Activated CD4-positive, alpha-beta T cell treated with anti-CD3 and anti-CD28 coated beads for 1 hour (primary cell): ENCODE measurements at regions not wholly inside any gene's neighbourhood (a gene's known extent, or its start where the extent isn't known, plus 50 kb on each side); places are given as distances from the start of the nearest gene placed in this dataset.

Experiments used
- DNase-seq: peaks from one replicate; pipeline ENCODE4 v3.0.0-alpha.2; 2020

DNA sequence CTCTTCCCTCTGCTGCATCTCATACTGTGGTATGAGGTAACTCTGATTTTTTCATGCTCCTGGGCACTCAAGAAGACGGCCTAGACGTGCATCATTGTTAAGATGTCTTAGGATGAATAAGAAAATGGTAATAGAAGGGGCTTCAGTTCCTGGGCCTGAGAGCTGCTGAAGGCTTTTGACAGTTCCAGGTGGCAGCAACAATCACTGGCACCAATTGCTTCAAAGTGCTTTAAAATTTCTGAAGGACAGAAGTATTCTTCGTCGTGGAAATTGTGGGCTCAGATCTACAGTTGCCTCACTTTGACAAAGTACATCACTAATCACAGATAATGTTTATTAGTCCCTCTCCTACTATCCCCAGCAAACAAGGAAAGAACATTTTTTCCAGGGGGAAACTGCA, 536.6 kb upstream of the CAMK1G start:
- DNase-seq: no peak

DNA sequence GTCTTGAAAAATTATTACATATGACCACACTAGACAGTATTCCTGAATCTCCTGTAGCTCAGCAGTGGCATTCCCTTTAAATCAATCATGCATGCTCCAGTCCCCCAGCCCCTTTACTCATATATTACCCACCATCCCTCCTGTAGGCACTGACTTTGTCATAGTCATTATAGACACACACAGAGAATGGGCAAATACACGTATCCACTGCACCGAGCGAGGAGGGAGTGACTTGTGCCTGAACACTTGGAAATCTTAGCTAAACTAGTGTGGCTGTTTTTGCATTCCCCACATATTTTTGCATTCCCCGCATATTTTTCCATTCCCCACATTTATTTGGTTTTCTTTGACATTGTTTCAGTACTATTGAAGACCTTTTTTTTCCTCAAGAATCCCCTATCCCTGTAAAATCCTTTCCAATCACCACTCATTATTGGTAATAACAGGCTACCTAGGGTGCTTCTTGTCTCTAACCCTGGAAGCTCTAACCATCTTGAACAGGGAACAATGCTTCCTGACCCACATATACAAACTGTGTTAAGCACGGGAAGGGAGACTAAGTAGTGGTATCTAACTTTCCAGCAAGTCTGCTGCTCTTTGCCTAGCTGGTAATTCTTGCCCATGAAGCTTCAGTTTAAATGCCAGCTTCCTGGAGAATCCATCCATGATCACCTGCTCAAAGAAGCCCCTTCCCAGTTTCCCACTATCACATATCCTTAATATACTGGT, 534.4 kb upstream of the CAMK1G start:
- no peak for DNase-seq

DNA sequence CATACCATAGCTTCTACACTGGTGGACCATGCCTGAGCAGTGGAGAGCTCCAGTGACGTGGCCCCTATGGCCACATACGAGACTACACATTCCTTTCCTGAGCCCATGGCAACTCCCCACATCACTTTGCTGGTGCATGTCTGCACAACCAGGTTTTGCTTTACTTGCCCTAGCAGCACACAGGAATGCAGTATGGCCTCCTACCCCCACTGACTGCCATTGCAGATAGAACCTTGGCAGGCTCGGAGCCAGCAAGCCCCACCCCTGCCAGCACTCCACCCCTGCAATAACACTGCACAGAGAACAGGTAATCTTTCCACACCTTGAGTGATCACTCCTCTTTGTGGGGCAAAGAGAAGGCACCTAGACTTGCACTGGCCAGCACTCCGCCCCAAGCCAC, 531.9 kb upstream of the CAMK1G start:
- no peak for DNase-seq

DNA sequence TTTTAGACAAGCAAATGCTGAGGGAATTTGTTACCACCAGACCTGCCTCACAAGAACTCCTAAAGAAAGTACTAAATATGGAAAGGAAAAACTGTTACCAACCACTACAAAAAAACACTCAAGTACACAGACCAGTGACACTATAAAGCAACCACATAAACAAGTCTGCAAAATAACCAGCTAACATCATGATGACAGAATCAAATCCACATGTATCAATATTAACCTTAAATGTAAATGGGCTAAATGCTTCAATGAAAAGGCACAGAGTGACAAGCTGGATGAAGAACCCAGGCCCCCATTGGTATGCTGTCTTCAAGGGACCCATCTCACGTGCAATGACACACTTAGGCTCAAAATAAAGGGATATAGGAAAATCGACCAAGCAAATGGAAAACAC, 529.9 kb upstream of the CAMK1G start:
- DNase-seq: no peak

DNA sequence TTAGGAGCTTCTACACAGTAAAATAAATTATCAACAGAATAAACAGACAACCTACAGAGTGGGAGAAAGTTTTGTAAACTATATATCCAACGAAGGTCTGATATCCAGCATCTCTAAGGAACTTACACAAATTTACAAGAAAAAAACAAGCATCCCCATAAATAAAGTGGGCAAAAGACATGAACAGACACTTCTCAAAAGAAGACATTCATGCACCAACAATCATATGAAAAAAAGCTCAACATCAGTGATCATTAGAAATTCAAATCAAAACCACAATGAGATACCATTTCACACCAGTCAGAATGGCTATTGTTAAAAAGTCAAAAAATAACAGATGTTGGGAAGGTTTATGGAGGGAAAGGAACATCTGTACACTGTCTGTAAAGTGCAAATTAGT, 526.4 kb upstream of the CAMK1G start:
- no peak for DNase-seq

DNA sequence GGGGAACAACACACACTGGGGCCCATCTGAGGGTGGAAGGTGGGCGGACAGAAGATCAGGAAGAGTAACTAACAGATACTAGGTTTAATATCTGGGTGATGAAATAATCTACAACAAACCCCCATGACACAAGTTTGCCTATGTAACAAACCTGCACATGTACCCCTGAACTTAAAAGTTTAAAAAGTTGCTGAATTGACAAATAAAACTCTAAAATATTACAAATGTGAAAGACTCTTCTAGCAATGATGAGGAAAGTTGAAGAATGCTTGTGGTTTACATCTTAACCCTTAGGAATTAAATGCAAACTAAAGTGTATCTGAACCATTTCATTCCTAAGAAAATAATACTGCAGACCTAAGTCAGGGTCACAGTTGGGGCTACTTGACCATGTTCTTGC, 525.6 kb upstream of the CAMK1G start:
- no peak for DNase-seq

DNA sequence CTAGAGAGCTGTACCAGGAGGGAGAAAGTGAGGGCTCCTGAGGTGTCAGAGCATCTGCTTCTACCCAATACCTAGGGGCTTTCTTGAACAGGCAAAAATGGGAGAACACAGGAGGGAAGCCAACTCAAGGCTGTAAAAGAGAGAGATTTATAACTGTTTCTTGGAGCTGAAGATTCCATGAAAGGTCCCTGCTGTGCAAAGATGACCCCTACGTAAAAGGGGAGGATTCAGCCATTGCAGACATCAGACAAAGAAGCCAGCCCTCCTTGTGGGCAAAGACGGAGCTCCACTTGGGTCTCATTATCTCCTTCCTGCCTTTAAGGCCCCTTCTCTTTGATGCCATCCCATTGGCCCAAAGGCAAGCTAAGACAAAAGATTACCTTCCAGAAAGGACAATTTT, 524.1 kb upstream of the CAMK1G start:
- DNase-seq: no peak

DNA sequence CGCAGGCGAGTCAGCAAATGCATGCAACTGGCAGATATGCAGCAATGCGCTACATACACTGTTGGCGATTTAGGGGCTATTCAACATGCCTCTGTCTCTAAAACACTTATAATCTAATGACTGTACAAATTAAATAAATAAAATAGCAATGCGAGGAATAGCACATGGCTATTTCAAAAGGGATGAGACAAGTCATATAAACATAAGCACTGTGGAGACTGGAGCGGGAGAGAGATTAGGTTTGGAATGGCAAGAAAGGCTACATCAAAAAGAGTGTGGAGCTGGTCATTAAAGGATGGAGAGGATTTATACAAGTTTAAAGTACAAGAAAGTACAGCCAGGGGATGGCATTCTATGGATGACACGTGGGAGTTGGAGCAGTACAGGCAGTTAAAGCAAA, 523.5 kb upstream of the CAMK1G start:
- no peak for DNase-seq

DNA sequence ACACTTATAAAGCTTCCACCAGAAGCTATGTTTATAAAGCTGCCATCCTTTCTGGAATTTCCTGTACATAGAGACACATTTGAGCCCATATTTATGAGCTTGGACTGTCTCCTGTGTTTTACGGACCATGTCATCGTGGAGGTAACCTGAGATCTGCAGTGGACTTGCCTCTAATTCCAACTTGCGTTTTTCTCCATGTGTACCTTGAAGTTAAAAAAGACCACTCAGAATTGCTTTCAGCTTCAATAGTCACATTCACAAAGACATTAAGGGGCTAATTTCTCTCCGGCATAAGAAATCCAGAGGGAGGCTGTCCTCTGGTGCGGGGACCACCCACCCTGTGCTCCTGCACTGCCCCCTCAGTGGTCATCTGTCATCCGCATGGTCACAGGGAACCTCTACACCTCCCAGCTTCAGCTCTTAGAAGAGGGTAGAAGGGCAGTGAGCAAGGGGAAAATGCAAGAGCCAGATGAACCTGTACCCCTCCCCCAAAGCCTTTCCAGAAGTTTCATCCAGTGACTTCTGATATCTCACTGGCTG, 521.4 kb upstream of the CAMK1G start:
- no peak for DNase-seq

DNA sequence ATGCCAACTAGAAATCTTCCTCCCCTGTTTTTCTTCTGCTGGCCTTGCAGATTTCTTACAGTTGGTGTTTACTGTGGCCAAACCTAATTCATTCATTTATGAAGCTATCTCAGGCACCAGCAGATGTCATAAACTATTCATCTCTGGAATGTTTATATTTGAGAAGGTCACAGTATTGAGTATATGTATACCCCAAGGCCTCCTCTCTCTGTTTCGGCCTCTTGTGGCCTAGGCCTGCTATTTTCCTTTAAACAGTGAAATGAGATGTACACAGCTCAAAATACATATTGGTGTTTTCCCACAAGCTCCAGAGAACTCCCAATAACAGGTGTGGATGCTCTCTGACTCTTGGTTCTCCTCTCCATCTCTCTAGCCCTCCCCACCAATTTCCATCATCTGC, 520.7 kb upstream of the CAMK1G start:
- DNase-seq: no peak

DNA sequence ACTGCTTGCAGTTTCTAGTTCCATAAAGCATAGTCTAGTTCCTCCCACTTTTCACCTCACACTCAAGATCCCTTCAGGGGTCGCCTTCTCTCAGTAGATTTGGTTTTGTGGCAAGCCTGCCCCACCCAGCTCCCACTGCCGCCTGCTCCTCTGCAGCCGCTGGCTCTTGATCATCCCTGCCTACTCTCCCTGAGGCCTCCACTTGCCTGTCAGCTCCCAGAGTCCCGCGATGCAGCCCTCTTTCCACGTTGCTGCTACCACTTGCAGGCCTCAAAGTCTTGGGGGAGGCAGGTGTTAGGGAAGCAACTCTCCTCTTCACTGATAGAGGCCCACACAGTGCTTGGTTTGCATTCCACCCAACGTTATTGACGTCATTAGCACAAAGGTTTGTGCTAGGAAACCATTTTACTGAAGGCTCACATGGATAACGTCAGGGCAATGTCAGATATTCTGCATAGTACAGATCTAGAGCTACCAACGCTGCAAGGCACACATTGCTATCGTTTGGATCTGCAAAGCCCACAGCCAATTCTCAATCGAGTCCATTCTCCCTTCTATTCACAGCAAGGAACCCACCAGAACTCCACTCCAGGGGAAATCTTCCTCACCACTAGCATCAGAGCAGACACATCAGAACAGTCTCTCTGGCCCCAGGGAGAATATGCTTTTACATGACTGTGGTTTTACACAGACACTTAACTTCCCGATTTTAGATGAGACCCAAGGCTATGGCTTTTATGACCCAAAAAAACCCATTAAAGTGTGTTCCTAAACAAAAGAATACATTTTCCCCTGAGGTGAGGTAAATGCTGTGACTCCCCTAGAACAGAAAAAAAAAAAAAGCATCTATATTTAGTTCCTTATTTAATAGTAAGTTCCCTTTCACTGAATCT, 519.5 kb upstream of the CAMK1G start:
- DNase-seq: no peak

DNA sequence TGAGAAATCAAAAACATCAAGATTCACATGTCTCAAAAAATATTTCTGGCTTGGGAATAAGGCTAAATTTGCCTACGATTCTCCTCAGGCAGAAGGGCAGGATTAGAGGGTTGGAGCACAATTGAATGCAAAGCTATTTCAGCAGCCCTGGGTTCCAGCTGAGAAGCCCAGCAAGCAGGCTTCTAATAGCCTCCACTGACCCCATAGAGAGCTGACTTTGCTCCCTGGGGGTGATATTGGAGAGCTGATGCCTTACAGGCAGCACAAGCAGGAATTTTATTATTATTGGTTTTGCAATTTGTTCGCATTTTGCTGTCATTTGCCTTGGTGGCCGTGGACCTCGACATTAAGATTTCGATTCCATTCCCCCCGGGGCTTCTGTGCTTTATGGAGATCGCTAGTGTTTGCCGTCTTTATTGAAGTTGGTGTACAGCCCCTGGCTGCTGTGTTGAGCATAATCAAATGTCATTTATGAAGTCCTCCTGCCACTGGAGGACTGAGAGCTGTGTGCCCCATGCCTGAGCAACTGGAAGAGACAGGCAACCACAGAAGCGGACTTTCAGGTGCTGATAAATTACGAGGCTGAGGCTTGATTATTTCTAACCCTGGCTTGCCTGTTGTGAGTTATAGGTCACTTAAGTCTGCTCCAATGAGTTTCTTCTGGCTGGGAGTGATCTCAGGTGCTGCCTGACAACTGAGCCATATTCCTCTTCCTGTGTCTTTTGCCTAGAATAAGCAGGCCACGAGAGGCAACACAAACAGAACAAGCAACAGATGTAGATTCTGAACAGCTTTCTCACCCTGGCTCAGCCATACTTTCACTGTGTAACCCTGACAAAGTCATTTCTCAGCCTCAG, 518.4 kb upstream of the CAMK1G start:
- DNase-seq: no peak

DNA sequence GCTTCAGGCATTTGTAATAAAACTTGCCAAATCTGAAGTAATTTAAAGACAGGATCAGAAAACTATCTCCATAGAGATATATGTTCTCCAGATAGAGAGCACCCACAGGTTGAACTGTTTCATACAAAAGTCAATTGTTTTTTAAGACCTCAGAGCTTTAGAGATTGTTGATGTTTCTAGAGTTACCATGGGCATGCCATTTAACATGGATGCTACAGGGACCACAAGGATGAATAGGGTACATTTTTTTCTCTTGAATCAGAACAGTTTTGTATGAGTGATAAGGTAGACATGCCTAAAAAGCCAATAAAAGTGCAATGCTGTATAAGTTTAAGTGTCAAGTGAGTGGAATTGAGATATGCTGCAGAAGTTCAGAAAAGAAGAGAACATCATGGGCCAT, 511.0 kb upstream of the CAMK1G start:
- DNase-seq: no peak

DNA sequence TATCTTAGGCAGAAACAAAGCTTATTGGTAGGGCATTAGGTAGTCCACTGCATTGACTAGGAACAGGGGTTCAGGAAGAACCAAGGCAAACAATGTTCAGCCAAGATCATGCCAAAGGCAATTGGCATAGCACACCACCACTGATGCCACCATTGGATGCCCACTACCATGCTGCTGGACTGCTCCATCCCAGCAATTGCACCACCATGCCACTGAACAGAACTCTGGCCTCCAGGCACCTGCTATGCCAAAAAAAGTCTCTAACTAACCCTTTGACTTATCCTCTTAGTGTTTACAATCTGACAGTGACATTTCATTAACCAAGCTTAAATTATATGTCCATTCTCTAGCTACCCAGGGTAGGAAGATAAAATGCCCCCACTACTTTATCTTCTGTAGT, 509.6 kb upstream of the CAMK1G start:
- no peak for DNase-seq

DNA sequence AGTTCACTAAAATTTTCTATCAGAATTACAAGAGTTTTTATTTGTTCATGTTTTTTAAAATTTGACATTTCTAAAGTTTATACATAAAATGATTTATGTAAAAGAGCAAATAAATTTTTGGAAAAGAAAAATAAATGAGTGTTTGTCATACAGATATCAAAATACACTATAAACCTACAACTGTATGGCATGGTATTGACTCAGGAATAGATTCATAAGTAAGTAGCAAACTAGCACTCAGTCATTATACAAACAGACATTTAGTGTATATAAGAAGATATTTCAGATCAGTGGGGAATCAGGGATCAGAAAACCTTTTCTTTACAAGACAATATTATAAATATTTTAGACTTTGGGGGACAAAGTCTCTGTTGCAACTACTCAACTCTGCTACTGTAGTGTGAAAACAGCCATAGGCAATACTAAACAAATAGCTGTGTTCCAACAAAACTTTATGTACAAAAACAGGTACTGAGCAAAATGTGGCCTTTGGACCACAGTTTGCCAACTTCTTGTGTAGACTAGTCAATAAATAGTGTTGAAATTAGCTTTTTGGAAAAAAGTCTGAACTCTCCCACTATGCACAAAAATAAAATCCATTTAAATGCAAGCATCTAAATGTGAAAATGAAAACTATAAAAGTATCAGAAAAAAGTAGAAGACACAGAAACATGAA, 508.8 kb upstream of the CAMK1G start:
- no peak for DNase-seq

DNA sequence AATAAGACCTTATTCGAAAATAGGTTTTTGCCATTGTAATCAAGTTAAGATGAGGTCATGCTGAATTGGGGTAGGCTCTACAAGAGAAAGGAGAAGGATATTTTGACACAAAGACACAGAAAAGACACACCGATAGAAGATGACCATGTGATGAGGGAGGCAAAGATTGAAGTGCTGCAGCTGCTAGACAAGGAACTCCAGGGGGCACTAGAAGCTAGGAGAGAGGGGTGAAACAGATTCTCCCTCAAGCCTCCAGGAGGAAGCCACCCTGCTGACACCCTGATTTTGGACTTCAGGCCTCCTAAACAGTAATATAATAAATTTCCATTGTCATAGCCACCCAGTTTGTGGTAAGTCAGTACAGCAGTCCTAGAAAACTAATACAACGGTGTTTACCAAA, 506.8 kb upstream of the CAMK1G start:
- no peak for DNase-seq

DNA sequence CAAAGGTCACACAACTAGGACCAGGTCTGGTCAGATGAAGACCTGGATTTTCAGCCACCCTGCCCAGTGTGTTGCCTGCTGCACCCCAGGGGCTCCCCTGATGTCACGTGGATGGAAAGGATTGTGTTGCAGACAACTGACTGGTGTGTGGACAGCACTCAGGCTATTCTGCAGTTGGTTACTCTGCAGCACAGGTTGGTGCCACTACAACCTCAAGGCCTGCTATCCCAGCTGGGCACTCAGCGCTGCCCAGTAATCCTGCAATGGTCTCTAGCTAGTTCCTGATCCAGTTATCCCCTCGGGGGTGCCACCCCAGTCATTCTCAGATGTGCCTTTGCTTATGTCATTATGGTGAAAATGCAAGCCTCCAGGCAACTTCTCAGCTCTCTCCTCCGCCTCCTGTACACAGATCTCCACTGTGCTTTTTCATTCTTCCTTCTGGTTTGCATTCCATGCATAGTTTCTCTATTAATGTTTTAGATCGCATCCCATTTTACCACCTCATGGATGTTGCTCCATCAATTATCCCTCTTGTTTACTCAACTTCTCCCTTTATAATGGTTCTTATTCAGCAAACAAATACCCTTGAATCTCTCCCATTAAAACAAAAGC, 503.2 kb upstream of the CAMK1G start:
- no peak for DNase-seq

DNA sequence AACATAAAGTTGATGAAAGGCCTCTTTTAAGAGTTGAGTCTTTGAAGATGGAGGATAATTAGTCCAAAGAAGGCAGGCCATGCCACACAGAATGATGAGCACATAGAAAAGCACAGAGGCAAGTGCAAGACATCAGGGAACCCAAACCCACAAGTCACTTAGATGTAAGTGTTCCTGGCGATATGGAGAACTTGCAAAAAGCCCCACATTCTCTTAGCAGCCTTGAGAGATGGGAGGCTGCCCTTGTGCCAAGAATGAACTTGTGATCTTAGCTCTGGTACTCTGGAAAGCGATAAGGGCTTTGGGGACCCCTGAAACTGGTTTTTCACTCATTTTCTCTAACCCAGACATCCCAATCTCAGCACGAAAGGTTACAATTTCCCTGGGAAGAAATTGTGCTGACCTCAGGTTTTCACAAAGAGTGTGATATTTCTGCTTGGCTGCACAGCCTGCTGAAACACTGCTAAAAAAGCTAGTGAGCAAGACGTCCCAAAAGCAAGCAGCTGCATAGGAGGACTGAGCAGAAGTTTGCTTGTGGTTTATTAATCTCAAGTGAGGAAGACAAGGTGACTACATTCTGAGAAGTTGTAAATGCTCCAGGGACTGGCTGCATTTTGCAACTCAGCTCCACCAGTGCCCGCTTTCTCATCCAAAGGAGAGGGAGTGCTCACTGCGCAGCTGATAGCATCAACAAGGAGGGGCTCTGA, 496.9 kb upstream of the CAMK1G start:
- no peak for DNase-seq

DNA sequence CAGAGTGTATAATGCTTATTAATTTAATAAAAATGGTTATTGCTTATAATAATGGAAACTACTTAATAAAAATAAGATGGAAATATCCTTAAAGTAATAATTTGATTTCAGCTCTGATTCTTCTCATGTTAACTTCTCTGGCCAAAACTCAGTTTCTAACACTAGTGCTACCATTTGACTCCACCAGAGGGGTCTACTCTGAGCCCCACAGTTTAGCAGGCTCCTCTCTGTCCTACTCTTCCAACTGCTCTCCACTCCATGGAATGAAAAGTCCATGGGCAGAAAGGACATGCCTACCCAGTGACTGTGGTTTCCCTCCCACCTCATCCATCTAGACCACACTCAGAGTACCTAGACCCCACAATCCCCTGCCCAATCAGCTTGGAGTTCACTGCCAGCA, 489.1 kb upstream of the CAMK1G start:
- no peak for DNase-seq

DNA sequence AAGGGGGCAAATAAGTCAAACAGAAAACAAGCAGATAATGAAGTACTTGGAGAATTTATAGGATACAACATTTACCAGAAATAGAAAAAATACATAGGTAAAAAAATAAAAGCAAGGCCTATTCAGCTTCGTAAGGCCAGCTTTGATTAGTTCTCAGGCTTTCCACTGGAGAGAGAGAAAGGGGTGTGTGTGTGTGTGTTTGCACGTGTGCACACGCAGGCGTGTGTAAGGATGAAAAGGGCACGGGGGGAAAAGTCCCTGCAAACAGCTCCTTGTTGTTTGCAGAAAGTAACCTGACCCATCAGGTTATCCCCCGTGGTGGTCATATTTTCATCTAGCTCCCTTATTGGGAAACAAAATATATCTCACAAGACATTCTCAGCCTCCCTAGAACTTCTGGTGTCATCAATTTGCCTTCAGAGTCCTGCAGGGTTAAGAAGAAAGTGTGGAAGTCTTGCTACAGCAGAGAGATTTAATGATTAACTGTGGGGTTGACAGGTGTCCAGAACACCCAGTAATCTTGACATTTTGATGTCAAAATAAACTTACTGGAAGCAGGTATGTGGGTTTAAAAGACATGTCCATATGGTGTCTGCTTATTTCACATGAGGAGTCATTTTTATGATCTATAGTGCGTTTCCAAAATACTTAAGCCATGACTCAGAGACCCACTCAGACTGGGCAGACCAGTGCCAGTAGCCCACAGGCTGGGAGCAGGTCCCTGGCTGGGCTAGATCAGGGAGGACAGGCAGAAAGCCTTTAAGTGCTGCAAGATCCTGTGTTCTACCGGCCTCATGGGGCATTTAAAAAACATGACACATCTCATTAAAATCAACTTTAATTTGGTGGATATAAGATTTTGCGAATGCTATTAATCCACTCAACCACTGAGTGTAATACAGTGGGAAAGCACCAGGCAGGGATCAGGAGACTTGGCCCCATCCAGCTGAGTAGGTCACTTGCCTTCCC, 487.6 kb upstream of the CAMK1G start:
- no peak for DNase-seq
